ENCODE measurements at regions not wholly inside any gene's neighbourhood (a gene's known extent, or its start where the extent isn't known, plus 50 kb on each side); places are given as distances from the start of the nearest gene placed in this dataset.

GRCh38 chr6:91280494-91280830 is 693.6 kb upstream of the MAP3K7 start:
- no peak for DNase-seq (ENCODE audit: low spot score)
- in situ Hi-C loops (cut with MboI; ENCODE audit: low pct_unique_long_range_greater_than_20kb, low sequenced_read_pairs, unreplicated experiment): no loop called here
- no peak for TF ChIP-seq CTCF (IDR thresholded peaks at IDR 0.05; ENCODE audit: extremely low read depth, insufficient read depth, missing control alignments)

GRCh38 chr6:91279740-91280493 is 693.0 kb upstream of the MAP3K7 start:
- TF ChIP-seq CTCF (IDR thresholded peaks at IDR 0.05; ENCODE audit: extremely low read depth, insufficient read depth, missing control alignments): no peak
- in situ Hi-C loops (cut with MboI; ENCODE audit: low pct_unique_long_range_greater_than_20kb, low sequenced_read_pairs, unreplicated experiment): no loop called here
- DNase-seq (ENCODE audit: low spot score): no peak

- DNase-seq (ENCODE audit: low spot score): no peak
- no peak for TF ChIP-seq CTCF (IDR thresholded peaks at IDR 0.05; ENCODE audit: extremely low read depth, insufficient read depth, missing control alignments)
- in situ Hi-C loops (cut with MboI; ENCODE audit: low pct_unique_long_range_greater_than_20kb, low sequenced_read_pairs, unreplicated experiment): no loop called here
Measured at GRCh38 chr6:91278416-91278815, 691.5 kb upstream of the MAP3K7 start.

- DNase-seq (ENCODE audit: low spot score): peak; percentile 21
- TF ChIP-seq CTCF (IDR thresholded peaks at IDR 0.05; ENCODE audit: extremely low read depth, insufficient read depth, missing control alignments): peak; percentile 35
- in situ Hi-C loops (cut with MboI; ENCODE audit: low pct_unique_long_range_greater_than_20kb, low sequenced_read_pairs, unreplicated experiment): no loop called here
Measured at GRCh38 chr6:91276315-91276714, 689.4 kb upstream of the MAP3K7 start.

GRCh38 chr6:91273729-91274128 is 686.9 kb upstream of the MAP3K7 start:
- DNase-seq (ENCODE audit: low spot score): no peak
- in situ Hi-C loops (cut with MboI; ENCODE audit: low pct_unique_long_range_greater_than_20kb, low sequenced_read_pairs, unreplicated experiment): no loop called here
- no peak for TF ChIP-seq CTCF (IDR thresholded peaks at IDR 0.05; ENCODE audit: extremely low read depth, insufficient read depth, missing control alignments)

- in situ Hi-C loops (cut with MboI; ENCODE audit: low pct_unique_long_range_greater_than_20kb, low sequenced_read_pairs, unreplicated experiment): no loop called here
- TF ChIP-seq CTCF (IDR thresholded peaks at IDR 0.05; ENCODE audit: extremely low read depth, insufficient read depth, missing control alignments): no peak
- no peak for DNase-seq (ENCODE audit: low spot score)
Measured at GRCh38 chr6:91271807-91272206, 684.9 kb upstream of the MAP3K7 start.

Measured in GM13977 (cell line).